ENCODE measurements at regions not wholly inside any gene's neighbourhood (a gene's known extent, or its start where the extent isn't known, plus 50 kb on each side); places are given as distances from the start of the nearest gene placed in this dataset.
A peak's percentile ranks its signal among the peaks of the same experiment; 100 is the strongest.

- peak; percentile 95 for TF ChIP-seq CHAMP1 (IDR thresholded peaks at IDR 0.05)
- no peak for TF ChIP-seq ZNF175 (CRISPR knock-in tag; IDR thresholded peaks at IDR 0.05; ENCODE audit: low read depth)
- TF ChIP-seq IRF1 (CRISPR knock-in tag; IDR thresholded peaks at IDR 0.05; ENCODE audit: borderline replicate concordance), result no peak
- 0 out of 4 replicates have a peak, but pooled peaks of 1 of the 2 experiments have one; percentile 32 for TF ChIP-seq MCM7 (IDR thresholded peaks at IDR 0.05)
- no peak for TF ChIP-seq POLR3A (IDR thresholded peaks at IDR 0.05; ENCODE audit: borderline replicate concordance, extremely low read depth, insufficient read depth, insufficient read length)
- no peak for TF ChIP-seq HINFP (tag; conservative IDR thresholded peaks at IDR 0.05; ENCODE audit: low read depth)
- peak; percentile 5 for TF ChIP-seq FOS (IDR thresholded peaks at IDR 0.05; ENCODE audit: extremely low read depth, insufficient read length)
- TF ChIP-seq ZNF263 (CRISPR knock-in tag; IDR thresholded peaks at IDR 0.05; ENCODE audit: borderline replicate concordance), result no peak
- peak in 1 of 2 experiments; percentile 86; a peak in 1 of 4 replicates for TF ChIP-seq SRF (CRISPR knock-in tag; IDR thresholded peaks at IDR 0.05)
- TF ChIP-seq CBX3 (IDR thresholded peaks at IDR 0.05; ENCODE audit: borderline replicate concordance in 1 of 2, low read length in 2 of 2), result peak in 1 of 2 experiments; percentile 89; a peak in 2 of 3 replicates
- no peak for TF ChIP-seq POLR2AphosphoS5 (IDR thresholded peaks at IDR 0.05; ENCODE audit: control insufficient read depth, insufficient read depth, low read depth, low read length)
- no peak for TF ChIP-seq TBP (optimal IDR thresholded peaks at IDR 0.05; ENCODE audit: low read depth, low read length)
- no peak for TF ChIP-seq ZFP36 (IDR thresholded peaks at IDR 0.05; ENCODE audit: low read depth, low read length, partially characterized antibody)
- no peak for TF ChIP-seq FOXA3 (CRISPR knock-in tag; conservative IDR thresholded peaks at IDR 0.05 in 1 of 2, IDR thresholded peaks at IDR 0.05 in 1 of 2)
- no peak for TF ChIP-seq BRF1 (IDR thresholded peaks at IDR 0.05; ENCODE audit: borderline replicate concordance, extremely low read depth, insufficient read length)
- peak; percentile 87 for TF ChIP-seq BACH1 (tag; IDR thresholded peaks at IDR 0.05)
- peak; percentile 78 for TF ChIP-seq CBFA2T3 (IDR thresholded peaks at IDR 0.05)
- TF ChIP-seq SP1 (CRISPR knock-in tag; IDR thresholded peaks at IDR 0.05), result peak; percentile 20; the same call in 1 of the 2 replicates
- peak; percentile 35 for TF ChIP-seq E2F8 (IDR thresholded peaks at IDR 0.05; ENCODE audit: low read depth, partially characterized antibody)
Measured at GRCh38 chr10:28734938-28735759, 57.8 kb downstream of the BAMBI start (continued).
